GM21515 (cell line): ENCODE measurements at regions not wholly inside any gene's neighbourhood (a gene's known extent, or its start where the extent isn't known, plus 50 kb on each side); places are given as distances from the start of the nearest gene placed in this dataset.
"Not testable (repeated sequence)": the region's sequence is repeated elsewhere in the genome, so short reads cannot be mapped to it uniquely, and the experiment has no call there.

Experiments
- ATAC-seq: cut with Tn5 transposase; IDR thresholded peaks from one replicate; pipeline ENCODE4 v1.9.1; 2021; ENCODE audit not compliant: unreplicated experiment

DNA sequence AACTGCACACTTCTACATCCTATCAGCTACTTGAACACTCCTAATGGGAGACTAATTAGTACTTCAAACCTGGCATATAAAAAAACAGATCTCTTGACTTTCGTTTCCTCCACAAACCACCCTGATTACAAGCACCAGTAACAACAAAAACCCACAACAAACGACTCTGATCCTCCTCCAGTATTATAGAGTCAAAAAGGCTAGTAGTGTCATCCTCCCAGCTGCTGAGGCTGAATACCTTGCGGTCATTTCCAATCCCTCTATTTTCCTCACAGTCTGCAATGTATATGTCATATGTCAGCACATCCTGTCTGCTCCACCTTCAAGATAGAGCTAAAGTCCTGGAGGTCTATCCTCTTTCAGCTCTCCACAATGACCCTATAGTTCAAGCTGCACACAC is 688.9 kb upstream of the RAG2 start:
- ATAC-seq = no peak

GRCh38 chr11:37282367-37282766 is 684.3 kb upstream of the RAG2 start:
- no peak for ATAC-seq

- ATAC-seq = no peak
Measured at GRCh38 chr11:37280200-37280599, 682.2 kb upstream of the RAG2 start.

GRCh38 chr11:37277896-37278465 is 679.9 kb upstream of the RAG2 start:
- ATAC-seq = no peak

DNA sequence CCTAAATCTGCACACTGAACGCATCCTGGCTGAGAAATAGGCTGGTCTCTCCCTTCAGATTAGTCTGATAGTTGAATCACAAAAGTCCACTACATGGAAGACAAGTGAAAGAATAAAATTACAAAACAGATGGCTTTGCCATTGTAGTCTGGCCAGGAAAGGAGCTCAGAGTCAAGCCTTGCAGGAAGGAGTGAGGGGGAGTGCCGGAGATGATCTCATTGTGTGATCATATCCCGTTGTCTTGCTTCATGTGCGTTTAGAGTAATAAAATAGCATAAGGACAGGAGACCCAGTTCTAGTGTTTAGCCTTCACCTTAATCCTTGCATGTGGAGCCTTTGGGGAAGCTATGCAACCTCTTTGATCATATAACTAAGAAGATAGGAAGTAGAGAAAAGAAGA is 666.7 kb upstream of the RAG2 start:
- no peak for ATAC-seq

DNA sequence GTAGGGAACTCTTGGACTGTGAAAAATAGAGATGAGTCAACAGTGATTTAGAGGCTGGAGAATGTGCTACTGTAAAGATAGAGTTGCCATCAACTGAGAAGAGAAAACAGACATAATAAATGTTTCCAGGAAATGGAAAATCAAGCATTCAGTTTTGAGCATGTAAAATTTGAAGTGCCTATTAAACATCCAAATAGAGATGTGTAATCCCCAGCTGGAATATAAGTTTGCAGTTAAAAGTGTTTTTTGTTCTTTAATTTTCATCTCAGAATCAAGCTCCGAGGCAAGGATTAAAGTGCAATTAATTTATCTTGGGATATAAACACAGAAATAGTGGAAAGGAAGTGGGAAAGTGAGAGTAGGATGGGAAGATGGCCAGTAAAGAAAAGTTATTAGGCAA is 666.0 kb upstream of the RAG2 start:
- ATAC-seq = no peak

DNA sequence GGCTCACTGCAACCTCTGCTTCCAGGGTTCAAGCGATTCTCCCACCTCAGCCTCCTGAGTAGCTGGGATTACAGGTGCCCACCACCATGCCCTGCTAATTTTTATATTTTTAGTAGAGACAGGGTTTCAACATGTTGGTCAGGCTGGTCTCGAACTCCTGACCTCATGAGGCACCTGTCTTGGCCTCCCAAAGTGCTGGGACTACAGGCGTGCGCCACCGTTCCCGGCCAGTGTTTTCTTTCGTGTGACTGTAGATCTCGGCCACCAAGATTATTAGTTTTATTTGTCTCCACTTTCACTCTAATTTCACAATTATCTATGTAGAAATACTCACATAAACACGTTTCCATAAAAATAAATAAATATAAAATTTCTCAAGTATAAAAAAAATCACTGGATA is 665.4 kb upstream of the RAG2 start:
- not testable (repeated sequence) for ATAC-seq

GRCh38 chr11:37259734-37260133 is 661.7 kb upstream of the RAG2 start:
- no peak for ATAC-seq

DNA sequence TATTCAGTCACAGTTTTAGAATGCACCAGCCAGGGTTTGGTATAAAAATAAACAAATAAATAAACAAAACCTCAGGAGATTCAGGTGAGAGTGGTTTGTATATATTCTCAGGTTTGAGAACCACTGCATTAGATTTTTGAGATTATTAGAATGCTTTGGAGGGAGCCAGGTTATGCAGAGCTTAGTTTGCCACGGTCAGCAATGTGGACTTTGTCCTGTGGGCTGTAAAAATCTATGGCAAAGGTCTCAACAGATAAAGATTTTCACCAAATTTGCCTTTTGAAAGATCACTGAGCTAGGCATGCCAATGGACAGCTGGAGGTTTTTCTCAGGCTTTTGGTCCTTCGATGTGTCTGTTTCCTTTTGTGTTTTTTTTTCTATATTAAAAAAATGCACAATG is 650.1 kb upstream of the RAG2 start:
- no peak for ATAC-seq

DNA sequence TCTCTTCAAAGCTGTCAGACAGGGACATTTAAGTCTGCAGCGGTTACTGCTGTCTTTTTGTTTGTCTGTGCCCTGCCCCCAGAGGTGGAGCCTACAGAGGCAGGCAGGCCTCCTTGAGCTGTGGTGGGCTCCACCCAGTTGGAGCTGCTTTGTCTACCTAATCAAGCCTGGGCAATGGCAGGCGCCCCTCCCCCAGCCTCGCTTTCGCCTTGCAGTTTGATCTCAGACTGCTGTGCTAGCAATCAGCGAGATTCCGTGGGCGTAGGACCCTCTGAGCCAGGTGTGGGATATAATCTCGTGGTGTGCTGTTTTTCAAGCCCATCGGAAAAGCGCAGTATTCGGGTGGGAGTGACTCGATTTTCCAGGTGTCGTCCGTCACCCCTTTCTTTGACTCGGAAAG is 648.1 kb upstream of the RAG2 start:
- ATAC-seq = not testable (repeated sequence)

- ATAC-seq = no peak
Measured at GRCh38 chr11:37230865-37231264, 632.8 kb upstream of the RAG2 start.

- ATAC-seq = no peak
Measured at GRCh38 chr11:37223962-37224361, 625.9 kb upstream of the RAG2 start.

DNA sequence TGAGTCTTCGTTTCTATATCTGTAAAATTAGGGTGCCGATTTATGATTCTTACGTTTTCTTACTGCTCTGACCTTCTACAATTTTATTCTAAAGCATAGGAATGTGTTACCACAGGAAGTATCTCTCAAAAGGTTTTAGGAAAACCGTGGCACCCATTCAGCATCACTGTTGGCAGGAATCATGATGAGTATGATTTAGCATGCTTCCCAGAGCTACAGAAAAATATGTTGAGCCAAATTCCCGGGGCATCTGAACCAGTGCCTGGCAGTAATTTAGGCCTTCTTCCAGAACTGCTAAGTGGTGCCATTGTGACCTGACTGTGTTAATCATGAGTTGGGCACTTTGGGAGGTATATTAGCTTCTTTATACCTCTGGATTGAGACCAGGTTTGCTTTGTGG is 605.0 kb upstream of the RAG2 start:
- ATAC-seq = no peak

DNA sequence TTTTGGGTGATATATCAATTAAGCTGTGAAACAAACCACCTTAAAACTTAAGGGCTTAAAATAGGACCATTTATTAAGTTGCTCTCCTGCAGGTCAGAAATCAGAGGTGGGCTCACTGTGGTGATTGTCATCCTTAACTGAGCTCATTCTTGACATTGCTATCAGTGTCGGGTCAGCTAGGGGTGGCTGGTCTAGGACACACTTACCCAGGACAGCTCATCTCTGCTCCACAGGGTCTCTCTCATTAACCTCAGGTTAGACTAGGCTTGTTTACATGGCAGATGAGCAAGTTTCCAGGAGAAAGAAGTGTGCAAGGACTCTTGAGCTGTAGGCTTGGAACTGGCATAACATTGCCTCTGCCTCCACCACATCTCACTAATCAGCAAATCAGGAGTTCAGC is 601.0 kb upstream of the RAG2 start:
- ATAC-seq = no peak

DNA sequence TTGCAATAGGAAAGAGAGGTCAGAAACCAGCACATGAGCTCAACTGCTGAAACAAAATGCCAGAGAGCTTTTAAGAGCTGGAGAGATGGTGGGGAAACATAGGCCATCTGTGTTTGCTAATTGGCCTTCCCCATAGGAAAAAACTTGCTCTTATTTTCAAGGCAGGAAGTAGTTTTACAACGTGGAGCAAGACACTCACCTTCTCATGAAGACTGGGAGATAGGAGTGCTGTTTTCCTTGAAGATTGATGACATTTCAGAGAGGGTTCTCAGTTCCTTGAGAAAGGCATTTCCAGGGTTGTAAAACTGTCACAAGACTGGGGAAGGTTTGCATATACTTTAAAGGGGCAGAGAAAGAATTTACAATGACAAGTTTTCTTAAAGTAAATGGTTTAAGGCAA is 586.3 kb upstream of the RAG2 start:
- no peak for ATAC-seq

- no peak for ATAC-seq
Measured at GRCh38 chr11:37182031-37182430, 584.0 kb upstream of the RAG2 start.

GRCh38 chr11:37177721-37178120 is 579.7 kb upstream of the RAG2 start:
- no peak for ATAC-seq

DNA sequence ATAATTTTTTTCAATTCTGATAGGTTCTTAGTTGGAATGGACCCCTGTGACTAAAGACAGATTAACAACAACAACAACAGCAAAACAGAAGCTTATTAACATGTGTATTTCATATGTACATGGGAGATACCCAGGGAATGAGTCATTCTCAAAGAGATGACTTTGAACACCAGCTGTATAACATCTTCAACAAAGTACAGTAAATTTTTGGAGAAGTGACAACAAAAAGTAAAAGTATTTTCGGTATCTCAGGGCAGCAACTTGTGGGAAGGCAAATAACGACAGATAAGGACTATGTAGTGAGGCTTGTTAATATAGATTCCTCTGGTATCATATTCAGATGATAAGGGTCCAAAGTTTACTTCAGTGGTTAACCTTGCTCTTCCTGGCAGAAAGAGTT is 573.4 kb upstream of the RAG2 start:
- ATAC-seq = no peak

DNA sequence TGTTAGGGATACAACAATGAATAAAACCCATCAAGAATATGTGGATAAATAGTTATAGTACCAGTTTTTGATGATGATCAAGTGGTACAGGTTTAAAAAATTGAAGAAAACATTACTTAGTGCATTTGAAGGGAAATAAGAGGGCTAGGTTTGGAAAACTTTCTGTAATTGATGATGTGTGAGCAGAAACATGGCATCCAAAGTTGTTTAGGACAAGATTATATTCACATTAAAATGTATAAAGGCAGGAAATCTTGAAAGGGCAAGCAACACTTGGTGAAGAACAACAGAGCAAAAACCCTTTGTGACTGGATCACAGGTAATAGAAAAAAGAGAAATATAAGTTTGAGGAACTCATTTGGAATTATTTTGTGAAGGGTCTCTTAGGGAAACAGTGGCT is 572.3 kb upstream of the RAG2 start:
- ATAC-seq = no peak

- ATAC-seq = not testable (repeated sequence)
Measured at GRCh38 chr11:37145434-37145833, 547.4 kb upstream of the RAG2 start.

DNA sequence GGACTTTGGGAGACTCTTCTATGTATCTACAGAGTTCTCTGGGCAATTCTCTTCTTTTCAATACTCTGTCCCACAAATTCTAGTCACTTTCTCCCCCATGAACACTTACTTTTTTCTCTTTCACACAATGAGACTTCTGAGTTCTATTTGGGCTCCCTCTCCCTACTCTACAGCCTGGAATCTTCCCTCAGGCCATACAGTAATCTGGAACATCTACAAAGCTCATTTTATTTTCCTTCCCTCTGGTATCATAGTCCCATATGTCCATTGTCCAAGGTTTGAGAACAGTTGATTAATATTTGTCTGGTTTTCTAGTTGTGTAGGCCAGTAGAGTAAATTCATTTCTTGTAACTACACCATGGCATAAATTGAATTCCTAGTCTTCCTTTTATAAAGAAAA is 544.6 kb upstream of the RAG2 start:
- no peak for ATAC-seq

GRCh38 chr11:37141707-37142106 is 543.7 kb upstream of the RAG2 start:
- no peak for ATAC-seq

GRCh38 chr11:37135606-37136005 is 537.6 kb upstream of the RAG2 start:
- not testable (repeated sequence) for ATAC-seq

- ATAC-seq = no peak
Measured at GRCh38 chr11:37134637-37135036, 536.6 kb upstream of the RAG2 start.
